Smooth muscle cell (in vitro differentiated cells): ENCODE measurements at regions not wholly inside any gene's neighbourhood (a gene's known extent, or its start where the extent isn't known, plus 50 kb on each side); places are given as distances from the start of the nearest gene placed in this dataset.
"Not testable (repeated sequence)": the region's sequence is repeated elsewhere in the genome, so short reads cannot be mapped to it uniquely, and the experiment has no call there.

Source experiments
- DNase-seq: peaks from one replicate; lab custom pipeline; 2025; ENCODE audit not compliant: unreplicated experiment; lab: John Stamatoyannopoulos, UW
- H2AFZ ChIP-seq: fragments of 200-600 bp; sonication (generic); 2 replicates; pipeline ENCODE4 v1.6.0; 2016; ENCODE audit warnings: antibody characterized with exemption, low read depth, mild to moderate bottlenecking
- H3F3A ChIP-seq: fragments of 200-600 bp; sonication (generic); 2 replicates; pipeline ENCODE4 v1.6.0; 2017; ENCODE audit warnings: antibody characterized with exemption, low read depth
- H3K27ac ChIP-seq: fragments of 200-600 bp; sonication (generic); 2 replicates; pipeline ENCODE4 v1.5.1; 2016; ENCODE audit warnings: low read depth, mild to moderate bottlenecking
- H3K27me3 ChIP-seq: fragments of 200-600 bp; sonication (generic); 2 replicates; pipeline ENCODE4 v1.6.1; 2016; ENCODE audit warnings: low read depth, mild to moderate bottlenecking
- H3K36me3 ChIP-seq: fragments of 200-600 bp; sonication (generic); 2 replicates; pipeline ENCODE4 v1.5.1; 2016; ENCODE audit warnings: low read depth
- H3K4me1 ChIP-seq: fragments of 200-600 bp; sonication (generic); 2 replicates; pipeline ENCODE4 v1.5.1; 2016; ENCODE audit warnings: low read depth
- H3K4me2 ChIP-seq: fragments of 200-600 bp; sonication (generic); 2 replicates; pipeline ENCODE4 v1.6.0; 2016; ENCODE audit warnings: mild to moderate bottlenecking
- H3K4me3 ChIP-seq: fragments of 200-600 bp; sonication (generic); 2 replicates; pipeline ENCODE4 v1.5.1; 2016; ENCODE audit warnings: mild to moderate bottlenecking
- H3K79me2 ChIP-seq: fragments of 200-600 bp; sonication (generic); 2 replicates; pipeline ENCODE4 v1.6.0; 2016; ENCODE audit warnings: low read depth, mild to moderate bottlenecking
- H3K9ac ChIP-seq: fragments of 200-600 bp; sonication (generic); 2 replicates; pipeline ENCODE4 v1.6.0; 2016; ENCODE audit warnings: low read depth
- H3K9me3 ChIP-seq: fragments of 200-600 bp; sonication (generic); replicated peaks from 2 replicates; pipeline ENCODE4 v1.5.1; 2016; ENCODE audit warnings: low read depth
- H4K20me1 ChIP-seq: fragments of 200-600 bp; sonication (generic); 2 replicates; pipeline ENCODE4 v1.6.0; 2016; ENCODE audit warnings: low read depth
- WGBS: methylation state at CpG from one replicate; pipeline ENCODE4 v1.1.7; 2016; ENCODE audit warnings: low lambda C conversion rate; 5-methylcytosine and 5-hydroxymethylcytosine counted together
- TF ChIP-seq, protein P1 (sequence below): fragments of 200-600 bp; sonication (generic); IDR thresholded peaks from 2 replicates; pipeline ENCODE4 v1.5.1; 2017; ENCODE audit warnings: borderline replicate concordance, mild to moderate bottlenecking, antibody characterized with exemption; ENCODE audit not compliant: insufficient read depth, poor library complexity, severe bottlenecking

DNA sequence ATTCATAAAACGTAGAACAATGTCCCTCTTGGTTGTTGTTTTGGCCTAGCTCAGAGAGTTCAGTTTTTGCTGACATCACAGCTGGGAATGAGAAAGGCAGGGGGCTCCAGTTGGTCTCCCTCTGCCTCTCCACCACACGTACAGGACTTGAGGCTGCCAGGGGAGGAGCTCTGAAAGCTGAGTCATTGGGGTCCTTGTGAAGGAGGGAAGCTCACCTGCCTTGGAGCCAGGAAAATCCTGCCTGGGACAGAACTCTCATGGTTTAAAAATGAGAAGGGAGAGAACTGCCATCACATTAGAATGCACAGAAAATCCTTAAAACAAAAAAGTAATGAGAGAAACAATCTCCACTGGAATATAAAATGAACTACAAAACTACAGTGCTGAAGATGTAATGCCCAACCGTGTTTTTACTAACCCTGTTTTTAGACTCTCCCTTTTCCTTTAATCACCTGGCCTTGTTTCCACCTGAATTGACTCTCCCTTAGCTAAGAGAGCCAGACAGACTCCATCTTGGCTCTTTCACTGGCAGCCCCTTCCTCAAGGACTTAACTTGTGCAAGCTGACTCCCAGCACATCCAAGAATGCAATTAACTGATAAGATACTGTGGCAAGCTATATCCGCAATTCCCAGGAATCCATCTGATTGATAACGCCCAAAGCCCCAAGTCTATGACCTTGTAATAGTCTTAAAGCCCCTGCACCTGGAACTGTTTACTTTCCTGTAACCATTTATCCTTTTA lies 58.6 kb upstream of the TARP start:
- not testable (repeated sequence) for H4K20me1 ChIP-seq, H3K9ac ChIP-seq, H3K79me2 ChIP-seq, H2AFZ ChIP-seq, H3F3A ChIP-seq, DNase-seq, H3K4me2 ChIP-seq, H3K27me3 ChIP-seq, H3K4me1 ChIP-seq, H3K27ac ChIP-seq, H3K36me3 ChIP-seq, H3K9me3 ChIP-seq, H3K4me3 ChIP-seq
- 55% methylated on average over 5 of the region's 5 CpGs for WGBS

DNA sequence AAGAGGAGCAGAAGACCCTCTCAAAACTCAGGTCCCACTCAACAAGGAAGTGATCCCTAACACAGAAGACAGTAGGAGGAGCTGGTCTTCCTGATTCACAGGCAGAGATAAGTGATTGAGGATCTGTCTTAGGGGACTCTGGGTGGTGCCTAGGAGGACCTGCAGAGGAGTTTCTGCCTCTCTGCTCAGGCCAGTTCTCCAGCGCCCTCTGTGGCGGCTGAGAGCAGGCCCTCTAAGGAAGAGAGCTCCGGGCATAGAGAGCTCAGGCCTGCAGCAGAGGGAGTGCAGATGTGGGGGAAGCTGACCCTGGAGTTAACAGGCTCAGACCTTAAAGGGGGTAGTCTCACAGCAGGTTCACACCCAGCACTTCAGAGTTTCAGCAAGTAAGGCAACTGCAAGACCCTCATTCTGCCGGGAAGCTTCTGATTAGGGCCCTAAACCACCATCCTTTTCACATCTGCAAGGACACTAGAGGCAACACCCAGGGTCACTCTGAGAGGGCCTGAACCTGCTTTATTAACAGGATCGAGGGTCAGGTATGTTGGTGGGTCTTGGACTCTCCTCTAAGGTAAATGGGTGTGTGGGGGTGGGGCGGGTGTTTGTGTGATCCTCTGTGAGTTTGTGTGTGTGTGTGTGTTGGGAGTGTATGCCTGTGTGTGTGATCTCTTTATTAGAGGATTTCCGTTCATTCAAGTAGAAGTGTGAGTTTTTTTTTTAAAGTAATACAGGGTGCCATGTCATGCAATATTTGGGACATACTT lies 57.6 kb upstream of the TARP start:
- no peaks in the 10 kb centered on the region for H3K27me3 ChIP-seq
- no peak overlapping the region for H3K9ac ChIP-seq
- TF ChIP-seq, protein P1, sequence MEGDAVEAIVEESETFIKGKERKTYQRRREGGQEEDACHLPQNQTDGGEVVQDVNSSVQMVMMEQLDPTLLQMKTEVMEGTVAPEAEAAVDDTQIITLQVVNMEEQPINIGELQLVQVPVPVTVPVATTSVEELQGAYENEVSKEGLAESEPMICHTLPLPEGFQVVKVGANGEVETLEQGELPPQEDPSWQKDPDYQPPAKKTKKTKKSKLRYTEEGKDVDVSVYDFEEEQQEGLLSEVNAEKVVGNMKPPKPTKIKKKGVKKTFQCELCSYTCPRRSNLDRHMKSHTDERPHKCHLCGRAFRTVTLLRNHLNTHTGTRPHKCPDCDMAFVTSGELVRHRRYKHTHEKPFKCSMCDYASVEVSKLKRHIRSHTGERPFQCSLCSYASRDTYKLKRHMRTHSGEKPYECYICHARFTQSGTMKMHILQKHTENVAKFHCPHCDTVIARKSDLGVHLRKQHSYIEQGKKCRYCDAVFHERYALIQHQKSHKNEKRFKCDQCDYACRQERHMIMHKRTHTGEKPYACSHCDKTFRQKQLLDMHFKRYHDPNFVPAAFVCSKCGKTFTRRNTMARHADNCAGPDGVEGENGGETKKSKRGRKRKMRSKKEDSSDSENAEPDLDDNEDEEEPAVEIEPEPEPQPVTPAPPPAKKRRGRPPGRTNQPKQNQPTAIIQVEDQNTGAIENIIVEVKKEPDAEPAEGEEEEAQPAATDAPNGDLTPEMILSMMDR = peak; percentile 5
- no peak overlapping the region for H3K27ac ChIP-seq
- H3K4me2 ChIP-seq = no peak overlapping the region
- no peaks in the 10 kb centered on the region for H3K4me1 ChIP-seq
- no peaks in the 10 kb centered on the region for H3F3A ChIP-seq
- 74% methylated on average over 7 of the region's 7 CpGs for whole genome bisulfite sequencing
- no peak for DNase-seq
- no peaks in the 10 kb centered on the region for H3K9me3 ChIP-seq
- no peaks in the 10 kb centered on the region for H3K79me2 ChIP-seq
- no peaks in the 10 kb centered on the region for H4K20me1 ChIP-seq
- H3K4me3 ChIP-seq = no peak overlapping the region
- H2AFZ ChIP-seq = no peak overlapping the region
- no peaks in the 10 kb centered on the region for H3K36me3 ChIP-seq

DNA sequence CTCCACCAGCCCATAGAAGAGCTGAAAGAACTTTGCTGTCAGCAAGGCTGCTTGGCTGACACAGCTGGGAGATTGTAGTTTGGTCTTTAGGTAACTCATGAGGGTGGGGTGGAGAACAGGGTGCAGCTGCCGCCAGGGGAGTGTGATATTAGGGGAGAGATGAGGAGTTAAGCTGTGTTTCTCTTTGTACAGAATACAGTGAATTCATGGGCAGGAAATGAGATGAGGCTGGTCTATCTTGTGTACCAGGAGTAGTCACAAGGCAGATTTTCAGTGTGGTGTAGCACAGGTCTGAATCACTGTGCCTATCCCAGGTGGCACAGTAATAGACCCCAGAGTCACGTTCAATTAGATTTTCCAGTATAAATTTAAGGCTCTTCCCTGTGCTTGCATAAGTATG lies 56.6 kb upstream of the TARP start:
- H3K4me1 ChIP-seq = no peaks in the 10 kb centered on the region
- H2AFZ ChIP-seq = no peak overlapping the region
- H3K79me2 ChIP-seq = no peaks in the 10 kb centered on the region
- no peak overlapping the region for H3K4me2 ChIP-seq
- no peak overlapping the region for H3K27ac ChIP-seq
- TF ChIP-seq, protein P1 = no peak
- H3F3A ChIP-seq = no peaks in the 10 kb centered on the region
- no peaks in the 10 kb centered on the region for H3K36me3 ChIP-seq
- DNase-seq = no peak
- 83% methylated on average over 2 of the region's 2 CpGs for WGBS
- H3K27me3 ChIP-seq = no peaks in the 10 kb centered on the region
- no peaks in the 10 kb centered on the region for H3K9me3 ChIP-seq
- H3K4me3 ChIP-seq = no peak overlapping the region
- no peaks in the 10 kb centered on the region for H4K20me1 ChIP-seq
- H3K9ac ChIP-seq = no peak overlapping the region

DNA sequence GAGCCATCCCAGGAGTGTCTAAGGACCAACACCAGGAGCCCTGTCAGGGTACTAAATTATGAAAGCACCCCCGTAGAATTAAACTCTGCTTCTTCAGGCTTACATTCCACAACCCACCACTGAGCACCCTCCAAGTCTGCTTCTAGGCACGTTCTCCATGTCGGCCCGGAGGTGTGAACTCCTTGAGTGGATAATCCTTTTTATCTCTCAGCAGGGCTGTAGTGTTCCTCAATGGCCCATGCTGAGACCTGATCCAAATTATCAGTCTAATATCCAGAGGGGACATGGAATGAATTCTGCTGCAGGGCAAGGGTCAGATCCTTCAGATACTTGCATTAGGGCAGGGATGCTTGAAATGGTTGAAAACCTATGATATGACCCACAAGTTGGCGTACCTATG lies 55.9 kb upstream of the TARP start:
- no peaks in the 10 kb centered on the region for H3K27me3 ChIP-seq
- TF ChIP-seq, protein P1 = no peak
- H3K9me3 ChIP-seq = no peaks in the 10 kb centered on the region
- no peak overlapping the region for H3K9ac ChIP-seq
- no peaks in the 10 kb centered on the region for H3K79me2 ChIP-seq
- H3K27ac ChIP-seq = no peak overlapping the region
- H3K36me3 ChIP-seq = no peaks in the 10 kb centered on the region
- H4K20me1 ChIP-seq = no peaks in the 10 kb centered on the region
- WGBS = 84% methylated on average over 5 of the region's 5 CpGs
- H3K4me2 ChIP-seq = no peak overlapping the region
- no peak overlapping the region for H2AFZ ChIP-seq
- no peaks in the 10 kb centered on the region for H3K4me1 ChIP-seq
- no peaks in the 10 kb centered on the region for H3F3A ChIP-seq
- H3K4me3 ChIP-seq = no peak overlapping the region
- DNase-seq = no peak
